Endothelial cell of umbilical vein (primary cell): ENCODE measurements at regions not wholly inside any gene's neighbourhood (a gene's known extent, or its start where the extent isn't known, plus 50 kb on each side); places are given as distances from the start of the nearest gene placed in this dataset.

Source experiments
- BruUV-seq: library from RNA; stranded (reverse); fragments of 400-500 nt; replicated peaks from 2 replicates; lab custom pipeline; 2021; lab: Mats Ljungman, UMichigan
- CTCF ChIA-PET: fragments of 300-600, 350-600 bp; sonication (Branson Sonifier 250); formaldehyde crosslinking; loops from one replicate; lab custom pipeline; 2021; ENCODE audit warnings: antibody characterized with exemption, inconsistent platforms; lab: Charles Lee
- POLR2A ChIA-PET: fragments of 300-600, 350-600 bp; sonication (Branson Sonifier 250); formaldehyde crosslinking; loops from one replicate; lab custom pipeline; 2021; ENCODE audit warnings: antibody characterized with exemption, inconsistent platforms; lab: Charles Lee
- DNase-seq: peaks from one replicate; pipeline ENCODE4 v3.0.0-alpha.2; 2011; ENCODE audit warnings: low read depth, low spot score
- FAIRE-seq: peaks from 2 replicates; lab custom pipeline; 2011; peaks lifted over from hg19 to GRCh38; lab: Jason Lieb, UNC
- H2AFZ ChIP-seq: 2 replicates; pipeline ENCODE4 v1.6.0; 2012; ENCODE audit warnings: low read depth, low read length, control low read depth, inconsistent platforms
- H3K27ac ChIP-seq: 2 replicates; pipeline ENCODE4 v1.5.1; 2011; ENCODE audit warnings: low read depth, mild to moderate bottlenecking, control low read depth, low read length, moderate library complexity; ENCODE audit not compliant: insufficient read depth
- H3K27me3 ChIP-seq, 2 experiments: 2 replicates each; pipeline versions ENCODE4 v1.6.0 to v1.6.1; 2011; ENCODE audit warnings: low read length in 2 of 2, mixed read lengths in 1 of 2; ENCODE audit not compliant: control insufficient read depth in 2 of 2, insufficient read depth in 2 of 2
- H3K36me3 ChIP-seq, 2 experiments: 2 replicates in 1 of 2; 3 replicates in 1 of 2; pipeline ENCODE4 v1.5.1; 2011; ENCODE audit warnings: low read length in 2 of 2, mild to moderate bottlenecking in 1 of 2, moderate library complexity in 1 of 2; ENCODE audit not compliant: control insufficient read depth in 2 of 2, insufficient read depth in 2 of 2; ENCODE audit errors: extremely low read depth in 1 of 2
- H3K4me1 ChIP-seq: 3 replicates; pipeline ENCODE4 v1.5.1; 2011; ENCODE audit warnings: mild to moderate bottlenecking, low read length; ENCODE audit not compliant: control insufficient read depth, insufficient read depth; ENCODE audit errors: extremely low read depth
- H3K4me2 ChIP-seq: 2 replicates; pipeline ENCODE4 v1.6.1; 2011; ENCODE audit warnings: low read length, control low read depth, mixed read lengths; ENCODE audit not compliant: insufficient read depth
- H3K4me3 ChIP-seq, 3 experiments: fragments of 200-600 bp in 1 of 3; sonication (generic), shearing (Covaris generic) in 1 of 3; replicated peaks in 1 of 3; 2 replicates each; pipeline ENCODE4 v1.5.1; 2011 to 2016; ENCODE audit warnings: control low read depth in 3 of 3, low read length in 3 of 3, mild to moderate bottlenecking in 2 of 3, inconsistent platforms in 1 of 3, low read depth in 1 of 3, moderate library complexity in 1 of 3; ENCODE audit not compliant: insufficient read depth in 1 of 3
- H3K79me2 ChIP-seq: 2 replicates; pipeline ENCODE4 v1.6.0; 2012; ENCODE audit warnings: low read length, inconsistent platforms; ENCODE audit not compliant: control insufficient read depth, insufficient read depth
- H3K9ac ChIP-seq: replicated peaks from 2 replicates; pipeline ENCODE3; 2011; ENCODE audit warnings: low read length, control low read depth; ENCODE audit not compliant: insufficient read depth; ENCODE audit errors: extremely low read depth
- H3K9me1 ChIP-seq: replicated peaks from 3 replicates; pipeline ENCODE4 v1.6.0; 2011; ENCODE audit warnings: mild to moderate bottlenecking, low read length; ENCODE audit not compliant: control insufficient read depth, insufficient read depth; ENCODE audit errors: extremely low read depth
- H3K9me3 ChIP-seq: replicated peaks from 2 replicates; pipeline ENCODE4 v1.5.1; 2012; ENCODE audit warnings: low read length, inconsistent platforms; ENCODE audit not compliant: control insufficient read depth, insufficient read depth
- H4K20me1 ChIP-seq: replicated peaks from 2 replicates; pipeline ENCODE3; 2011; ENCODE audit warnings: mild to moderate bottlenecking, low read length; ENCODE audit not compliant: control insufficient read depth, insufficient read depth; ENCODE audit errors: extremely low read depth
- EZH2 ChIP-seq: IDR thresholded peaks from 2 replicates; pipeline ENCODE4 v1.6.1; 2012; ENCODE audit warnings: borderline replicate concordance, low read depth, mild to moderate bottlenecking, moderate library complexity, low read length, inconsistent platforms; ENCODE audit not compliant: severe bottlenecking
- FOS ChIP-seq: IDR thresholded peaks from 2 replicates; pipeline ENCODE4 v1.6.1; 2011; ENCODE audit warnings: mild to moderate bottlenecking, low read length, moderate library complexity, borderline replicate concordance; ENCODE audit not compliant: insufficient read depth
- JUN ChIP-seq: IDR thresholded peaks from 2 replicates; pipeline ENCODE4 v1.6.1; 2011; ENCODE audit warnings: borderline replicate concordance, low read depth; ENCODE audit not compliant: insufficient read length, insufficient read depth
- POLR2A ChIP-seq: IDR thresholded peaks from 2 replicates; pipeline ENCODE4 v1.6.1; 2012; ENCODE audit warnings: low read depth, mild to moderate bottlenecking, control low read depth, low read length
- POLR2AphosphoS5 ChIP-seq: IDR thresholded peaks from 2 replicates; pipeline ENCODE4 v1.6.1; 2012; ENCODE audit warnings: low read depth, mild to moderate bottlenecking, control low read depth, low read length, moderate library complexity; ENCODE audit not compliant: insufficient read depth
- dilution Hi-C: fragments of 300-500 bp; cut with MboI; formaldehyde crosslinking; loops from one replicate; pipeline ENCODE4 v1.15.0; 2019; ENCODE audit warnings: low sequenced_read_pairs; ENCODE audit not compliant: extremely low pct_ligation_motif_present
- intact Hi-C: fragments of 100-400 bp; cut with micrococcal nuclease; formaldehyde crosslinking; loops from one replicate; pipeline ENCODE4 v1.10.0; 2022
- TF ChIP-seq, protein P1 (sequence below): IDR thresholded peaks from 2 replicates; pipeline ENCODE4 v1.6.1; 2011; ENCODE audit not compliant: insufficient read depth, insufficient read length
- TF ChIP-seq, protein P2 (sequence below), 2 donors: IDR thresholded peaks; 1 replicate in 1 of 2; 2 replicates in 1 of 2; pipeline ENCODE4 v1.5.1; 2011; ENCODE audit warnings: low read length in 2 of 2, mild to moderate bottlenecking in 2 of 2, moderate library complexity in 2 of 2, control low read depth in 1 of 2, inconsistent platforms in 1 of 2, low read depth in 1 of 2; ENCODE audit not compliant: insufficient read depth in 1 of 2; ENCODE audit errors: extremely low read depth in 1 of 2

DNA sequence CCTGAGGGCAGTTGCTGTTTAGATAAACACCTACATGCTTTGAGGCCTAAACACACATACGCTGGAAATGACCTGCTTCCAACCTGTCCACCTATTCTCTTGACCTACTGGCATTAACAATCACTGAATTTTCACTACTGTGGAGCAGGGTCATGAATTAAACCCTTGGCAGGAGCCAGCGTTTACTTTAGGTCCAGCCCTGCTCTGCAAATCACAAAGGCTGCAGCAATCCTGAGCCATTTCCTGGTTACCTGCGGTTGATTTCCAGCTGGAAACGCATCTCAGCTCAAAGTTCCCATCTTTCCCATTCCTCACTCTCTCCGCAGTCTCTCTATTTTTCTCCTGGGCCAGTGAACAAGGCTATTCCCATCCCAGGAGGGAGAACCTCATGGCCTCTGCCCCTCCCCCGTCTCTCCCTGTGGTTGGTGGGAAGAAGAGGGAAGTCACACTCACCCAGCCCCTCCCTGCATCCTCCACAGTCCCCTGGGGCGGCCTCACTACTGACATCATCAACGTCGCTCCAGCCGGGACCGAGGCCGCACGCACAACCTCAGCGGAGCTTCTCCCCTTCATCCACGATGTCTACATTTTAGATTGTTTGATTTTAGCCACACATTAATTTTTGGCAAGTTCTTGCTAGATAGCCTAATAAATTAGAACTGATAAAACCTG, 84.5 kb upstream of the SNTG2 start:
- BruUV-seq: no TSS peak
- no peak overlapping the region for H3K9ac ChIP-seq
- TF ChIP-seq, protein P1, sequence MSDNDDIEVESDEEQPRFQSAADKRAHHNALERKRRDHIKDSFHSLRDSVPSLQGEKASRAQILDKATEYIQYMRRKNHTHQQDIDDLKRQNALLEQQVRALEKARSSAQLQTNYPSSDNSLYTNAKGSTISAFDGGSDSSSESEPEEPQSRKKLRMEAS: no peak
- TF ChIP-seq EZH2: no peak
- TF ChIP-seq JUN: no peak
- no peak for TF ChIP-seq POLR2AphosphoS5
- TF ChIP-seq FOS: no peak
- TF ChIP-seq POLR2A: no peak
- TF ChIP-seq, protein P2, sequence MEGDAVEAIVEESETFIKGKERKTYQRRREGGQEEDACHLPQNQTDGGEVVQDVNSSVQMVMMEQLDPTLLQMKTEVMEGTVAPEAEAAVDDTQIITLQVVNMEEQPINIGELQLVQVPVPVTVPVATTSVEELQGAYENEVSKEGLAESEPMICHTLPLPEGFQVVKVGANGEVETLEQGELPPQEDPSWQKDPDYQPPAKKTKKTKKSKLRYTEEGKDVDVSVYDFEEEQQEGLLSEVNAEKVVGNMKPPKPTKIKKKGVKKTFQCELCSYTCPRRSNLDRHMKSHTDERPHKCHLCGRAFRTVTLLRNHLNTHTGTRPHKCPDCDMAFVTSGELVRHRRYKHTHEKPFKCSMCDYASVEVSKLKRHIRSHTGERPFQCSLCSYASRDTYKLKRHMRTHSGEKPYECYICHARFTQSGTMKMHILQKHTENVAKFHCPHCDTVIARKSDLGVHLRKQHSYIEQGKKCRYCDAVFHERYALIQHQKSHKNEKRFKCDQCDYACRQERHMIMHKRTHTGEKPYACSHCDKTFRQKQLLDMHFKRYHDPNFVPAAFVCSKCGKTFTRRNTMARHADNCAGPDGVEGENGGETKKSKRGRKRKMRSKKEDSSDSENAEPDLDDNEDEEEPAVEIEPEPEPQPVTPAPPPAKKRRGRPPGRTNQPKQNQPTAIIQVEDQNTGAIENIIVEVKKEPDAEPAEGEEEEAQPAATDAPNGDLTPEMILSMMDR (IDR thresholded peaks at IDR 0.05; ENCODE audit: extremely low read depth in 1 of 2, insufficient read depth in 1 of 2, low read depth in 1 of 2, low read length in 2 of 2): no peak
- ChIA-PET POLR2A (no interaction called here), CTCF (no interaction called here)
- peaks cover 3% of the 10 kb centered on the region for H3K9me3 ChIP-seq
- H3K27me3 ChIP-seq: no peaks in the 10 kb centered on the region
- DNase-seq (no peak), FAIRE-seq (no peak)
- H3K36me3 ChIP-seq: no peaks in the 10 kb centered on the region
- no peaks in the 10 kb centered on the region for H3K79me2 ChIP-seq
- H3K27ac ChIP-seq: no peak overlapping the region
- no peaks in the 10 kb centered on the region for H3K4me1 ChIP-seq
- no peaks in the 10 kb centered on the region for H4K20me1 ChIP-seq
- dilution Hi-C loops (no loop called here), intact Hi-C loops (no loop called here)
- H2AFZ ChIP-seq: no peak overlapping the region
- H3K4me2 ChIP-seq: no peak overlapping the region
- H3K4me3 ChIP-seq: no peak overlapping the region
- H3K9me1 ChIP-seq: no peaks in the 10 kb centered on the region
